ENCODE measurements at regions not wholly inside any gene's neighbourhood (a gene's known extent, or its start where the extent isn't known, plus 50 kb on each side); places are given as distances from the start of the nearest gene placed in this dataset.

GRCh38 chr9:14522627-14523379 lies 170.4 kb downstream of the ZDHHC21 start:
- H2BK20ac ChIP-seq (ENCODE audit: low read length), result no peak overlapping the region
- H3K4ac ChIP-seq (replicated peaks; ENCODE audit: insufficient read length, low read depth, low read length), result no peak overlapping the region
- H2AK5ac ChIP-seq (ENCODE audit: low read depth, low read length), result no peak overlapping the region
- no peak overlapping the region for H2BK5ac ChIP-seq (ENCODE audit: low read depth, low read length)
- H3K4me1 ChIP-seq (replicated peaks in 1 of 4; ENCODE audit: control insufficient read depth in 3 of 4, insufficient read depth in 4 of 4, low read length in 3 of 4), result no peaks in the 10 kb centered on the region
- ChIA-PET CTCF (ENCODE audit: partially characterized antibody) (interaction anchor here (1.3 kb wide), 1 partner anchor 57 kb away, joined by 3 read pairs; no protein-coding TSS in a partner anchor), POLR2A (ENCODE audit: partially characterized antibody) (interaction anchor here (1.4 kb wide), 1 partner anchor 9 kb away, joined by 6 read pairs; no protein-coding TSS in a partner anchor)
- no peak overlapping the region for H4K91ac ChIP-seq (replicated peaks; ENCODE audit: insufficient read length, low read length)
- TF ChIP-seq YY1 (IDR thresholded peaks at IDR 0.05; ENCODE audit: low read depth, low read length) (no peak), HDAC2 (IDR thresholded peaks at IDR 0.05; ENCODE audit: borderline replicate concordance in 1 of 2, low read depth in 2 of 2, low read length in 2 of 2) (no peak), MAFK (IDR thresholded peaks at IDR 0.05; ENCODE audit: low read depth, low read length) (no peak), ZNF274 (IDR thresholded peaks at IDR 0.05; ENCODE audit: borderline replicate concordance, extremely low read depth, low read length) (no peak)
- H3K23me2 ChIP-seq (ENCODE audit: low read depth, low read length), result no peaks in the 10 kb centered on the region
- no peak overlapping the region for H4K5ac ChIP-seq (ENCODE audit: insufficient read length, low read depth, low read length)
- no peak overlapping the region for H2BK12ac ChIP-seq (ENCODE audit: low read depth, low read length)
- no peak overlapping the region for H3K4me2 ChIP-seq (ENCODE audit: insufficient read depth in 1 of 2, low read depth in 2 of 2, low read length in 2 of 2)
- no peaks in the 10 kb centered on the region for H3K36me3 ChIP-seq (ENCODE audit: control insufficient read depth in 2 of 4, insufficient read depth in 4 of 4, low read length in 3 of 4)
- no peak overlapping the region for H3K18ac ChIP-seq (ENCODE audit: extremely low read depth, low read length)
- FAIRE-seq (no peak), DNase-seq (ENCODE audit: low read depth in 1 of 2, low spot score in 2 of 2) (no peak)
- H2AFZ ChIP-seq (ENCODE audit: low read length), result no peak overlapping the region
- WGBS, 2 experiments (ENCODE audit: extremely low coverage in 1 of 2, insufficient coverage in 1 of 2, insufficient read length in 1 of 2, insufficient replicate concordance in 2 of 2, low coverage in 1 of 2, low lambda C conversion rate in 2 of 2, missing lambda C conversion rate in 1 of 2), result 96 to 100% methylated on average over 1 to 3 of the region's 3 CpGs
- H3K27ac ChIP-seq (ENCODE audit: low read depth, low read length), result no peak overlapping the region
- no peaks in the 10 kb centered on the region for H3K27me3 ChIP-seq (replicated peaks in 1 of 4; ENCODE audit: control insufficient read depth in 3 of 4, extremely low read depth in 1 of 4, insufficient read depth in 3 of 4, low read length in 3 of 4)
- no peak overlapping the region for H3K56ac ChIP-seq (replicated peaks; ENCODE audit: insufficient read length, low read depth, low read length)
- H3K9ac ChIP-seq (replicated peaks in 1 of 4; ENCODE audit: extremely low read depth in 1 of 4, low read depth in 3 of 4, low read length in 3 of 4), result no peak overlapping the region
- H4K20me1 ChIP-seq (replicated peaks in 1 of 2; ENCODE audit: control insufficient read depth in 1 of 2, insufficient read depth in 2 of 2, low read length in 2 of 2), result no peaks in the 10 kb centered on the region
- H3K79me1 ChIP-seq (ENCODE audit: low read depth, low read length), result no peaks in the 10 kb centered on the region
- no peak overlapping the region for H3K4me3 ChIP-seq (ENCODE audit: extremely low read depth in 1 of 4, insufficient read depth in 2 of 4, low read depth in 3 of 4, low read length in 4 of 4)
- H3K79me2 ChIP-seq (ENCODE audit: control insufficient read depth in 1 of 2, insufficient read depth in 2 of 2, low read length in 2 of 2), result no peaks in the 10 kb centered on the region
- H3K9me3 ChIP-seq (ENCODE audit: insufficient read depth in 2 of 2, low read depth in 1 of 2, low read length in 1 of 2), result no peaks in the 10 kb centered on the region
- H2BK120ac ChIP-seq (replicated peaks; ENCODE audit: low read depth, low read length), result no peak overlapping the region
- H2BK15ac ChIP-seq (ENCODE audit: low read length), result no peak overlapping the region
- no peak overlapping the region for H3K23ac ChIP-seq (ENCODE audit: insufficient read length)
- no peak overlapping the region for H4K8ac ChIP-seq (ENCODE audit: extremely low read depth, insufficient read depth, low read length)
- H3K14ac ChIP-seq (ENCODE audit: insufficient read length), result no peak overlapping the region
